Naive thymus-derived CD8-positive, alpha-beta T cell (primary cell): ENCODE measurements at regions not wholly inside any gene's neighbourhood (a gene's known extent, or its start where the extent isn't known, plus 50 kb on each side); places are given as distances from the start of the nearest gene placed in this dataset.

Experiments used
- ATAC-seq, 2 donors: fragments of 150-1000 bp; cut with Tn5 transposase in 1 of 2; sonication (Bioruptor Pico), chemical (Tn5 transposase) in 1 of 2; 1 replicate in 1 of 2; 2 replicates in 1 of 2; pipeline ENCODE4 v1.10.0; 2021; ENCODE audit warnings: mild to moderate bottlenecking in 2 of 2, moderate library complexity in 2 of 2
- POLR2A ChIA-PET: fragments of 350-600 bp; sonication (Branson Sonifier 250); formaldehyde crosslinking; loops from one replicate; lab custom pipeline; 2021; ENCODE audit warnings: antibody characterized with exemption; lab: Charles Lee
- DNase-seq, 10 donors: peaks; one replicate each; pipeline versions ENCODE4 v3.0.0 to v3.0.0-alpha.2; 2020 to 2022
- H3K27ac Mint-ChIP-seq, 10 donors: one replicate each; pipeline ENCODE4 v1.8.0; 2020 to 2022; ENCODE audit warnings: mild to moderate bottlenecking in 10 of 10, mixed read lengths in 10 of 10, moderate library complexity in 4 of 10, inconsistent platforms in 1 of 10
- H3K27me3 Mint-ChIP-seq, 5 donors: one replicate each; pipeline ENCODE4 v1.8.0; 2021 to 2022; ENCODE audit warnings: mixed read lengths in 5 of 5
- H3K36me3 Mint-ChIP-seq, 3 donors: one replicate each; pipeline ENCODE4 v1.8.0; 2020 to 2022; ENCODE audit warnings: mixed read lengths in 3 of 3, mild to moderate bottlenecking in 2 of 3, inconsistent platforms in 1 of 3
- H3K4me1 Mint-ChIP-seq, 4 donors: one replicate each; pipeline ENCODE4 v1.8.0; 2021 to 2022; ENCODE audit warnings: mixed read lengths in 4 of 4
- H3K4me3 Mint-ChIP-seq, 10 donors: one replicate each; pipeline ENCODE4 v1.8.0; 2020 to 2022; ENCODE audit warnings: mild to moderate bottlenecking in 10 of 10, mixed read lengths in 10 of 10, moderate library complexity in 6 of 10, inconsistent platforms in 1 of 10
- H3K9me3 Mint-ChIP-seq, 9 donors: one replicate each; pipeline ENCODE4 v1.8.0; 2020 to 2022; ENCODE audit warnings: mixed read lengths in 9 of 9, mild to moderate bottlenecking in 3 of 9, inconsistent platforms in 1 of 9, moderate library complexity in 1 of 9

DNA sequence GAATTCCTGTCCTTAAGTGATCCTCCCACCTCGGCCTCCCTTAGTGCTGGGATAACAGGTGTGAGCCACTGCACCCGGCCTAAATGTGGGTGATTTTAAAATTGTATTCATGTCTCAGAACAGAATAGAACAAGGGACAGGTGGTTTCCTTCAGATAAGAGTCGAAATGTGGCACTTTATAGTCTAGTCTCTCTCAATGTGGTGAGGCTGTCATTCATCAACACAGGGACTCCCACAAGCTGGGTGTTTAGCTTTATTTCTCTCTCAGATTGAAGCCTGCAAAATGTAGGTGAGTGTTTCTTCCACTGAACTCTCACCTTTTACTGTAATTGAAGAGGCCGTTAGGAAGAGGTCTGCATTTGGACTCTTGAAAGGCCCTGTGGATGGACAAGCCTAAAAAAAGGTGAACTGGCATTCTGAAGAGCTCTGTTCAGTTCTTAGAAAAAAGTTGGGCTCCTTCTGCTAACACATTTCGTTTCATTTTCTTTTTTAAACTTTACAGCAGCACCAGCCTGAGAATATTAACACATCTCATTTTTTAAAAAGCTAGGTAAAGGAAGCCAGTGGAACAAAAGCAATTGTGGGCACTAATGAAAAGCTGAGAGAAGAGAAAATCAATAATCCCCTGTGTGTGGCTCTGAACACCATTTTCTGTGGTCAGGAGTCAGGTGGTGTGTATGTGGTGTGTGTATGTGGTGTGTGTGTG is 126.2 kb upstream of the SLC28A3 start:
- H3K9me3 Mint-ChIP-seq = no peaks in the 10 kb centered on the region
- no peak overlapping the region for H3K4me3 Mint-ChIP-seq
- no peak for ATAC-seq
- H3K36me3 Mint-ChIP-seq = no peaks in the 10 kb centered on the region
- H3K4me1 Mint-ChIP-seq = peaks cover 0 to 3% (median 0%) of the 10 kb centered on the region in 4 donors
- DNase-seq = no peak
- H3K27me3 Mint-ChIP-seq = peaks cover 3 to 19% (median 6%) of the 10 kb centered on the region in 5 donors
- POLR2A ChIA-PET = no interaction called here
- no peak overlapping the region for H3K27ac Mint-ChIP-seq

DNA sequence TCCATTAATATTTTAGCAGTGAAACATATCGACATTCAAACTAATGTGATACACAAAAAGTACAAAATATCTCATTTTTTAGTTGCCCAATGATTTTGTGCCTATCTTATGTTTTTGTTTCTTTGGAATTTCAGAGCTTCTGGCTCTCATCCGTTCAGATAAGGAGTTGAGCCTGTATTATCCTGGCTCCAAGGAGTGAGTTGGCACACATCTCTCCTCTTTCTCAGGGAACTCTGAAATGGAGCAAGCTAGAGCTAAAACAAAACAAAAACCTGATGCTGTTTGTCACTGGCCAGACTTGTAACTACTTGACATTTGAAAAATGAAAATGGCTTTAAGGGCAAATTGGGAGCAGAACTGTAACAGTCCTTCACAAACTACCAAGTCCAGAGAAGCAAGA is 131.3 kb upstream of the SLC28A3 start:
- H3K27ac Mint-ChIP-seq = no peak overlapping the region
- peaks cover 0 to 15% (median 3%) of the 10 kb centered on the region in 9 donors for H3K9me3 Mint-ChIP-seq
- peaks cover 0 to 20% (median 7%) of the 10 kb centered on the region in 5 donors for H3K27me3 Mint-ChIP-seq
- POLR2A ChIA-PET = no interaction called here
- ATAC-seq = no peak
- H3K4me3 Mint-ChIP-seq = no peak overlapping the region
- no peak for DNase-seq
- peaks cover 0 to 5% (median 0%) of the 10 kb centered on the region in 3 donors for H3K36me3 Mint-ChIP-seq
- H3K4me1 Mint-ChIP-seq = no peaks in the 10 kb centered on the region

DNA sequence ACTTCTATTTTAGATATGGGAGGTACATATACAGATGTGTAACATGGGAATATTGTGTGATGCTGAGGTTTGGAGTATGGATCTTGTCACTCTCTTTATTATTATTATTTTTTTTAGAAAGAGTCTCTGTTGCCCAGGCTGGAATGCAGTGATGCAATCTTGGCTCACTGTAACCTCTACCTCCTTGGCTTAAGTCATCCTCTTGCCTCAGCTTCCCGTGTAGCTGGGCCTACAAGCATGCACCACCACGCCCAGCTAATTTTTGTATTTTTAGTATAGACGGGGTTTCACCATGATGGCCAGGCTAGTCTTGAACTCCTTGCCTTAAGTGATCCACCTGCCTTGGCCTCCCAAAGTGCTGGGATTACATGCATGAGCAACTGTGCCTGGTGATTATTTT is 138.4 kb upstream of the SLC28A3 start:
- Mint-ChIP-seq H3K27ac (no peak overlapping the region), H3K4me3 (no peak overlapping the region), H3K36me3 (peaks cover 0 to under 1% (median 0%) of the 10 kb centered on the region in 3 donors), H3K9me3 (peaks cover 0 to 9% (median 4%) of the 10 kb centered on the region in 9 donors), H3K4me1 (no peaks in the 10 kb centered on the region), H3K27me3 (no peaks in the 10 kb centered on the region)
- POLR2A ChIA-PET = no interaction called here
- DNase-seq = no peak
- ATAC-seq = no peak

DNA sequence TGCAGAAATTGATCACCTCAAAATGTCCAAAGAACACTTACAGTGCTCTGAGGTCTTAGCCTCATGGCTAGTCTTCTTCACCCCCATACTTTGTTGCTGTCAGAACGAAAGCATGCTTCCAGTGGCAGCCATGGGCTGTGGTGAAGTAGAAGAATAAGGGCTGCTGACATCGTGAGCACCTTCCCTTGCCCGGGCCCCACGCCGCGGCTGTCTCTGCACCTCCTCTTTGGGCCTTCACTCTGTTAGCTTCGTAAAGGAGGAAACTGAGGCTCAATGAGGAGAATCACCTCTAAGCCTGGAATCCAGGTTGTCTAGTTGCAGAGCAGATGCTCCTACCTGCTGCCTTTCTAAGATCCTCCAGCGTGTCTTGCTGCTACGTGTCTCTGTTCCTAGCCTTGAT is 139.5 kb upstream of the SLC28A3 start:
- Mint-ChIP-seq H3K27ac (no peak overlapping the region), H3K4me3 (no peak overlapping the region)
- ATAC-seq = no peak

DNA sequence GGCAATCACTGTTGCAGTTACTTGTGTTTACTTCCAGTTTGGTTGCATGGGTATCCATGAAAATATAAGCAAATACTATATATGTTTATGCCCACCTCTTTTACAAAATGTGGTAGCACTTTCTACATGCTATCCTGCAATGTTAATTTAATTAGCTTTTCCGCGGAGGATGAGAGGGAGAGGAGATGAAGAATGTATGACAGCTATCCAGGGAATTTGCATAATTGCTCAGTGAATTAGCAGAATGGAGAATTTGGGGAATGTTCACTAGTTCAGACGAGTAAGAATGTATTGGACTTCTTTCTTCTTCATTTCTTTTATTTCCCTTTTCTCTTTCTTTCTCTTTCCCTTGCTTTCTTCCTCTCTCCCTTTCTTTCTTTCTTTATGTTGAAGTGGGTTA is 140.7 kb upstream of the SLC28A3 start:
- Mint-ChIP-seq H3K27me3 (peaks cover 0 to 11% (median 5%) of the 10 kb centered on the region in 5 donors), H3K36me3 (no peaks in the 10 kb centered on the region), H3K27ac (no peak overlapping the region), H3K4me3 (no peak overlapping the region), H3K4me1 (no peaks in the 10 kb centered on the region), H3K9me3 (peaks cover 0 to 12% (median 2%) of the 10 kb centered on the region in 9 donors)
- DNase-seq (no peak), ATAC-seq (no peak)
- POLR2A ChIA-PET = no interaction called here

More for the DNA sequence above, 139.5 kb upstream of the SLC28A3 start:
- Mint-ChIP-seq H3K27me3 (no peaks in the 10 kb centered on the region), H3K9me3 (peaks cover 0 to 8% (median 2%) of the 10 kb centered on the region in 9 donors), H3K36me3 (no peaks in the 10 kb centered on the region), H3K4me1 (no peaks in the 10 kb centered on the region)
- POLR2A ChIA-PET = no interaction called here
- DNase-seq = no peak

DNA sequence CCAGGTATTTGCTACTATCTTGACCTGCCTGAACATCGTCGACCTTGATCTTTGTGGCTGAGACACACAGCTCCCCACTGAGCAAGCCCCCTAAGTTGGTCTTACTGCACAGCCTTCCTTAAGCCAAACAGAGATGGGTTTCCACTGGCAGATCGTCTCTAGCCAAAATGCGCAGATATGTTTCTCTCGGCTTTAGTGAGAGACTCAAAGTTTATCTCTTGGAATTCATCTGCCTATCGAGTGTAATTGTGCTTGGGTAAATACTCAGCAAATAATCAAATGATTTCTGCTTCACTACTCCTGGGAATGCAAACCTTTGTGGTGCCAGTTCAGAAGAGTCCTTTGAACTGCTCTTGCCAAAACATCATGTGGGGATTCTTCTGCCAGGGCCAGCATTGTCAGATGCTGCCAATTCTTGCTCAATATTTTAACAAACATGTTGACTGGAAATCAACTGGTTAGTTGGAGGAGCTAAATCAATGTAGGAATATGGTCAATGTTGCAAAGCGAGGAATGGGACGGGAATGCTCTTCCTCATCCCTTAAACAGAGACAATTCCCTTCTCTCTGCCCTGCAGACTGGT is 141.2 kb upstream of the SLC28A3 start:
- no peak overlapping the region for H3K4me3 Mint-ChIP-seq
- POLR2A ChIA-PET = no interaction called here
- no peak for ATAC-seq
- no peaks in the 10 kb centered on the region for H3K4me1 Mint-ChIP-seq
- H3K9me3 Mint-ChIP-seq = peaks cover 0 to 8% (median 2%) of the 10 kb centered on the region in 9 donors
- no peaks in the 10 kb centered on the region for H3K36me3 Mint-ChIP-seq
- no peak overlapping the region for H3K27ac Mint-ChIP-seq
- DNase-seq = no peak
- peaks cover 2 to 11% (median 6%) of the 10 kb centered on the region in 5 donors for H3K27me3 Mint-ChIP-seq

DNA sequence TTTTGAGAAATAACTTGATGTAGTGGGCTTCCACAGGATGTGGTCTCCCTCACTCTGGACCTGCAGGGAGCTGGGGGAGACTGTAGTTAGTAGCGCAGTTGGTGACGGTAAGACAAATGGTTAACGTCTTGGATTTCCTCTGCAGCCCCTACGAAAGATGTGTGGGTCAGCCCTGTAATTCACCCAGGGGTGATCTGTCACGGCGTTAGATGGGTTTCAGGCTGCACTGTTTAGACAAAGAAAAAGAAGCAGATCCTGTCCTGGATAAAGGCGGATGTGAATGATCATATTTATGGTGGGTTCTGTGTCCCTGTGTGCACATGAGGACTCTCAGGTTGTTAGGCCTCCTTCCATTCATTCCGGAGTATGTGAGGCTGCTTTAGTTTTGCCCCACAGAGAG is 142.0 kb upstream of the SLC28A3 start:
- DNase-seq (no peak), ATAC-seq (no peak)
- no peaks in the 10 kb centered on the region for H3K4me1 Mint-ChIP-seq
- no peaks in the 10 kb centered on the region for H3K36me3 Mint-ChIP-seq
- POLR2A ChIA-PET = no interaction called here
- H3K27ac Mint-ChIP-seq = no peak overlapping the region
- H3K27me3 Mint-ChIP-seq = peaks cover 2 to 11% (median 6%) of the 10 kb centered on the region in 5 donors
- H3K9me3 Mint-ChIP-seq = peaks cover 0 to 4% (median 2%) of the 10 kb centered on the region in 9 donors
- no peak overlapping the region for H3K4me3 Mint-ChIP-seq

DNA sequence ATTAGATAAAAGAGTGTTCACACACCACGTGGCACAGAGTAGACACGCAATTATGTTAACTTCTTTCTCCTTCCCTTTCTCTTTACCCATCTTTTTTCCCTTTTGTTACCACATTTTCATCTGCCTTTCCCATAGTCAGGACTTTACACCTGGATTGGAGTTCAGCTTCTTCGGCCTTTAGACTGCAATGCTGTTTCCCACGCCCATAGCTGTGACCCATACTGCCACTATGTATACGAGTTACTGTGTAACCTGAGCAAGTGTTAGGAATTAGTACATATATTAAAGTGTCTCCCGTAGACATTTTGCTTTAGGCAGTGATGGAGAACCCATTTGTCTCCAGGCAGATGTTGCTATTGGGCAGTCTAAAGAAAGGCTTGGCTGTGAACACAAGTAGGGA is 143.6 kb upstream of the SLC28A3 start:
- POLR2A ChIA-PET = no interaction called here
- Mint-ChIP-seq H3K27me3 (peaks cover 2 to 11% (median 7%) of the 10 kb centered on the region in 5 donors), H3K36me3 (no peaks in the 10 kb centered on the region), H3K27ac (no peak overlapping the region), H3K9me3 (peaks cover 0 to 4% (median 0%) of the 10 kb centered on the region in 9 donors), H3K4me3 (no peak overlapping the region), H3K4me1 (no peaks in the 10 kb centered on the region)
- DNase-seq = no peak
- no peak for ATAC-seq

DNA sequence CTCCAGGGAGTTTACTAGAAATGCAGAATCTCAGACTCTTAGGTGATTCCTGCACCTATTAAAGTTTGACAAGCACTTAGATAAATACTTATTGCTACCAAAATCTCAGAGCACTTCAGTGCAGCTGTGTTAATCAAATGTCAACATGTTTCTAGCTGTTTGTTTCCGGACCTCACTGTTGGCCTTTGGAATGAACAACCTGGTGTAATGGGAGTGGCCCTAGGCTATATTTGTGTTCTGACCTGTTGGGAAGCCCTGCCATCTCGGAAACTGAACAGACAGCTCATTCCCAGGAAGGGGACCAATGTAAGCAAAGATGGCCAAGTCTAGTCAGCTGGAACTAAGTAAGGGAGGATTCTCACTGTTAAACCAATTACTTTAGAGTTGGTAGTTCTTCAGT is 145.0 kb upstream of the SLC28A3 start:
- Mint-ChIP-seq H3K4me3 (no peak overlapping the region), H3K27ac (no peak overlapping the region), H3K36me3 (no peaks in the 10 kb centered on the region), H3K4me1 (no peaks in the 10 kb centered on the region), H3K27me3 (peaks cover 3 to 14% (median 10%) of the 10 kb centered on the region in 5 donors), H3K9me3 (peaks cover 0 to 4% (median 0%) of the 10 kb centered on the region in 9 donors)
- DNase-seq (no peak), ATAC-seq (no peak)
- POLR2A ChIA-PET = no interaction called here

DNA sequence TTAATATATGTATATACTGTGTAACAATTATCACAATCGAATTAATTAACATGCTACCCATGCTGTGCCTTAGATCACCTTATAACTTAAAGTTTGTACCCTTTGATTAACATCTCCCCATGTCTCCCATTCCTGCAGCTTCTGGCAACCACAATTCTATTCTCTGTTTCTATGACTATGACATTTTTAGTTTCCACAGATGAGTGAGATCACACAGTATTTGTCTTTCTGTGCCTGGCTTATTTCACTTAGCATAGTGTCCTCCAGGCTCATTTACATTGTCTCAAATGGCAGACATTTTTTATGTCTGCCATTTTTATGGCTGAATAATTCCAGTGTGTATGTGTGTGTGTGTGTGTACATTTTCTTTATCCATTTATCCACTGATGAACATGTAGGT is 146.1 kb upstream of the SLC28A3 start:
- no peak for DNase-seq
- no peak for ATAC-seq
- no peak overlapping the region for H3K4me3 Mint-ChIP-seq
- no peaks in the 10 kb centered on the region for H3K4me1 Mint-ChIP-seq
- no peaks in the 10 kb centered on the region for H3K36me3 Mint-ChIP-seq
- H3K27ac Mint-ChIP-seq = no peak overlapping the region
- POLR2A ChIA-PET = no interaction called here
- H3K9me3 Mint-ChIP-seq = peaks cover 0 to 4% (median 0%) of the 10 kb centered on the region in 9 donors
- H3K27me3 Mint-ChIP-seq = peaks cover 3 to 14% (median 10%) of the 10 kb centered on the region in 5 donors

DNA sequence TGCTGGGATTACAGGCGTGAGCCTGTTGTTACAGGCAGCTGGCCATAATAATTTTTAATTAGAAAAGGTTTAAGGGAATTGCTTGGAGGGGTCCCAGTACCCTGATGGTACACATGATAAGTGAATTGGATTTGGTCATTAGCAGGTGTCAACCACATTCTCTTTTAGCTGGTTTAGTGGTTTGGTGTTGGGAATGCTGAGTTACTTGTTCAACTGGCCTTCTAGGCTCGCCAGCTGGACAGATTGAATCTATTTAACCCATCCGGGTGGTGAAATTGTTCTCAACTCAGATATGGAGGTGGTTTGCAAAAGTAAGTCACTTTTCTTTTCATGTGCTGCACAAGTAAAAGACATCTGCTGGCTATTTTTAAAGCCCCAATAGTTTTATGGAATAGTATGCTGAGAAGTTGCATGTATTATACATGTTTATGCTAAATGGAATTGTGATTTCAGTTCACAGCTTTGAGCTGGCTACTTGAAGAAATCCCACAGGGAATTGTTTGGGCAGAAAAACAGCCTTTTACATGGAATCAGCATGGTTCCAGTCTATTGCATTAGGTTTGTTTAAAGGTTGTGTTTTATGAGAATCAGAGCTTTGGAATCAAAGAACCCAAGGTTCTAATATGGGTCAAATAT is 149.8 kb upstream of the SLC28A3 start:
- DNase-seq = no peak
- peaks cover 0 to 4% (median 0%) of the 10 kb centered on the region in 9 donors for H3K9me3 Mint-ChIP-seq
- H3K4me1 Mint-ChIP-seq = no peaks in the 10 kb centered on the region
- H3K27ac Mint-ChIP-seq = no peak overlapping the region
- no peak for ATAC-seq
- H3K4me3 Mint-ChIP-seq = no peak overlapping the region
- POLR2A ChIA-PET = no interaction called here
- H3K27me3 Mint-ChIP-seq = peaks cover 9 to 22% (median 10%) of the 10 kb centered on the region in 5 donors
- no peaks in the 10 kb centered on the region for H3K36me3 Mint-ChIP-seq

DNA sequence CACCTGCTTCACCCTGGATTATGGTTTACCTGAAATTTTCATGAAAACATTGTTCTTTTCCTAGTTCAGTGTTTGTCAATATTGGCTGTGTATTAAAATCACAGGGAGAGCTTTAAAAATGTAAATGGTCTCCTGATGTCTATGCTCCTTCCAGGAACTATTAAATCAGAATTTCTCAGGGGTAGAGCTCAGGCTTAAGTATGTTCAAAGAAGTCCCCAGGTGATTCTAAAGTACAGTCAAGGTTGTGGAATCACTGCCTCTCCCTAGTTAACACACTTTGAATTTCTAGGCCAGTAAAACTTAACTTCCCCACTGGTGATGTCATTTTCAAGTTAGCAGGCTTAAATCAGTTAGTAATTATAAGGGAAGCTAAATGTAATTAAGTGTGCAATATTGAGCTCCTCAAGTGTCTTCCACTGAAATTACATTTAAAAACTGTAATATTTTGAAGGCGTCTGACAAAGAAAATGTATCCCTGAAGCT is 150.3 kb upstream of the SLC28A3 start:
- Mint-ChIP-seq H3K27me3 (peaks cover 8 to 21% (median 9%) of the 10 kb centered on the region in 5 donors), H3K4me1 (no peaks in the 10 kb centered on the region), H3K36me3 (no peaks in the 10 kb centered on the region), H3K27ac (no peak overlapping the region), H3K9me3 (peaks cover 0 to 3% (median 0%) of the 10 kb centered on the region in 9 donors), H3K4me3 (no peak overlapping the region)
- POLR2A ChIA-PET = no interaction called here
- no peak for DNase-seq
- no peak for ATAC-seq
